RCC 7860 (cell line): ENCODE measurements at regions not wholly inside any gene's neighbourhood (a gene's known extent, or its start where the extent isn't known, plus 50 kb on each side); places are given as distances from the start of the nearest gene placed in this dataset.
"Not testable (repeated sequence)": the region's sequence is repeated elsewhere in the genome, so short reads cannot be mapped to it uniquely, and the experiment has no call there.

Experiments used
- DNase-seq: peaks from one replicate; pipeline ENCODE4 v3.0.0-alpha.2; 2015; ENCODE audit warnings: low spot score
- FAIRE-seq: peaks from 2 replicates; lab custom pipeline; 2012; peaks lifted over from hg19 to GRCh38; lab: Jason Lieb, UNC

- DNase-seq (no peak), FAIRE-seq (no peak)
These were observed 258.2 kb upstream of the STARD13 start for GRCh38 chr13:33543631-33544265.

DNA sequence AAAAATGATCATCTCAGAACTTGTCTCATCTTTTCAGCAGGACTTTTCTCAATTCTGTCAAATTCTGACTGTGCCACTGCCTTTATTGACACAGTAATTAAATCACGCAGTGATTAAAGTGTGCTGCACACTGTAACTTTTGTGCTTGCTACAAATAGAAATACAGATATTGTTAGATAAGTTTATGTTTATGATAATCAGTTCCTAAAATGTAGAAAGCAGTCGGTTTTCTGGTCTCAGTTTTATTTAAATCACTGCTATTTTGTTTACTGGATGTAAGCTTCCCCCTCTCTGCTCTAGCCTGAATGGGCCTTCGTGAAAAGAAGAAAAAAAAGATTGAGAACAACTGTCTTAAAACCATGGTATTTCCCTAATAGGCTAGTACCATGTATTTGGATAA is 258.8 kb upstream of the STARD13 start:
- FAIRE-seq (no peak), DNase-seq (no peak)

DNA sequence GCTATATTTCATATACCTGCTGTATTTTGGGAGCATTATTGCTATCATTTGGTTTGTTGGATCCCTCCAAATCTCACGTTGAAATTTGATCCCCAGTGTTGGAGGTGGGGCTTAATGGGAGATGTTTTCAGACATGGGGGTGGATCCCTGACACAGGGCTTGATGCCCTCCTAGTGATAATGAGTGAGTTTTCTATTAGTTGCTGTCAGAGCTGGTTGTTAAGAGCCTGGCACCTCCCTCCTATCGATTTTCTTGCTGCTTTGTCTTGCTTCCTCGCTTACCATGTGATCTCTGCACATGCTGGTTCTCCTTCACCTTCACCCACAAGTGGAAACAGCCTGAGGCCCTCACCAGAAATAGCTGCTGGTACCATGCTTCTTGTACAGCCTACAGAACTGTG is 259.9 kb upstream of the STARD13 start:
- FAIRE-seq = no peak
- DNase-seq = no peak

GRCh38 chr13:33547035-33547434 is 261.5 kb upstream of the STARD13 start:
- DNase-seq (no peak), FAIRE-seq (no peak)

GRCh38 chr13:33548069-33548468 is 262.5 kb upstream of the STARD13 start:
- FAIRE-seq = no peak
- DNase-seq = no peak

- DNase-seq (no peak), FAIRE-seq (no peak)
These were observed 264.7 kb upstream of the STARD13 start for GRCh38 chr13:33550276-33550675.

DNA sequence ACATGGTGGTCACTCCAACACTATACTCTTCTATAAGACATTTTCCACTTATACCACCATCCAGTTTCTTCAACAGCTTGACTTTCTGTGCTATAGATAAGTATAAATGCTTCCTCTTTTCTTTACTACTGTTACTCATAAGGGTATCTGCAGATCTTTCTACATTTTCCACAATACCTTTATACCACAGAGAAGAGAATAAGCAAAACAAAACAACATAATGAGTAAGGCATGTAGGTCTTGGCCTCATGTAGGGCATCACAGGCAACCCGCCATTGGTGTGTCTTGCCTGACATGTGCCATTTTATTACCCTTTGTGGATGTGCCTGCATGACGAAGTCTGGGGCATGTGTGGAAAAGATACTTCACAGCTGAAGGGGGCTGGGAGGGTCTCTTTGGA is 265.3 kb upstream of the STARD13 start:
- DNase-seq (no peak), FAIRE-seq (no peak)

DNA sequence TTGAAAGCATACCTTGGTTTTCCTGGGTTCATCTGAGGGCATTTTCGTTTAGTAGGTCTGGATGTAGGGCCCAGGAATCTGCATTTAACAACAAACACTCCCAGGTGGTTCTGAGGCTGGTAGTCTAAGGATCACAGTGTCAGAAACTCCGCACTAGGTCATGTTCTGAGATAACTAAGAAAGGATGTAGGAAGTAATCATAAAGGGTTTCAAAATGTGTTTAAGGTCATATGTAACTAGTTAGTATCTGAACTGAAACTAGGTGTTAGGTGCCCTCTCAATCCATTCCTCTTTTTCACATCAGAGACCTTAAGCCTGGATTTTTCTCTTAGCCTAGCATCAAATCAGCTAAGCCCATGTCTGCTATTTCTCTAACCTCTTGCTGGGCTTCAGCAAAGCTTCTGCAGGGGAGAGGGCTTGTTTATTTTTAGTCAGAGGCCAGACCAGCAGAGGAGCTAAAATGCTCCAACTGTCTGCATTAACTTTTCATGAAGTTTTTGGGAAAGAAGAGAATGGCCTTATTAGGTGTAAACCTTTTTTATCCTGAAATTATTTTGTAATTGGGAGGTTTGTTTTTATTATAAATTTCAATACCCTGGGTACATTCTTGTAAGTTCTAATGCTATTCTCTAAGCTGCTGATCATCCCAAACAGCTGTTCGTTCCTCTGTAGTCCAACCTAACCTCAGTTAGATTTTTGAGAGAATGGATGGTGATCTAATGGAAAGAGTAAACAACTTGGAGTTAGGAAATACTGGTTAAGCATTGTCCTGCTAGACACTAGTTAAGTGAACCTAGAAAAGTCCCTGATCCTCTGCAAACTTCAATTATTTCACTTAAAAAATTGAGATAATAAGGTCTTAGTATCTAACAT is 262.8 kb upstream of the RFC3 start:
- no peak for DNase-seq

DNA sequence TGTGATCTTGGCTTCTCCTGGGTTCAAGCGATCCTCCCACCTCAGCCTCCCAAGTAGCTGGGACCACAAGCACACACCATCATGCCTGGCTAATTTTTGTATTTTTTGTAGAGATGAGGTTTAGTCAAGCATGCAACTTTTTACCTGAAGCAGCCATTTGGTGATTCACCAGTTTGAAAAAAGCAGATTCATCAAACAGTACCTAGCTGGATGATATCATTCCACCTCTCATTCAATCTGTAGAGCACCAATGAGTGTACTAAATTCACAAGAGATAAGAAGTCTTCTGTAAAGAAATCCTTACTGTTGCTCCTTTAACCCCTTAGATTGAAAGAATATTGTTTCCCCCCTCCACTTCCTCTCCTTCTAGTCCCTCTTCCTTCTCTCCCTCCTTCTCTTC is 261.1 kb upstream of the RFC3 start:
- FAIRE-seq = no peak
- peak; percentile 15 for DNase-seq

More for the DNA sequence above, 262.8 kb upstream of the RFC3 start:
- FAIRE-seq = no peak

GRCh38 chr13:33560726-33561125 is 257.2 kb upstream of the RFC3 start:
- no peak for DNase-seq
- no peak for FAIRE-seq

DNA sequence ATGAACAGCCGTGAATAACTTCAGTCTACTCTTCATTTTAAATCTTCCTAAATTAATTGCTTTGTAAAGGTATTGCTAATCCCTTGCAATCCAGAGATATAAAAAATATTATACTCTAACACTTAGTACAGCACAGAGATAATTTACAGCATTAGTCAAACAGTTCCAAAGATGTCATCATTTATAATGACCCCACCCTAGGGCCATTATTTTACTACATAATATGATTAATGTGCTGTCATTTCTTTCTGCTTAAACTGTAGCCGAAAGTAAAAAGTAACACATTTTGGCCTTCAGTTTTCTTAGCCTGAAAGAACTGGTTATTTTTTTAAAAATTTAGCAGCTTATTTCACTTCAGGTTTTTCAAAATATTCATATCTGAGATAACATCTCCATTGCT is 256.3 kb upstream of the RFC3 start:
- no peak for DNase-seq
- no peak for FAIRE-seq

DNA sequence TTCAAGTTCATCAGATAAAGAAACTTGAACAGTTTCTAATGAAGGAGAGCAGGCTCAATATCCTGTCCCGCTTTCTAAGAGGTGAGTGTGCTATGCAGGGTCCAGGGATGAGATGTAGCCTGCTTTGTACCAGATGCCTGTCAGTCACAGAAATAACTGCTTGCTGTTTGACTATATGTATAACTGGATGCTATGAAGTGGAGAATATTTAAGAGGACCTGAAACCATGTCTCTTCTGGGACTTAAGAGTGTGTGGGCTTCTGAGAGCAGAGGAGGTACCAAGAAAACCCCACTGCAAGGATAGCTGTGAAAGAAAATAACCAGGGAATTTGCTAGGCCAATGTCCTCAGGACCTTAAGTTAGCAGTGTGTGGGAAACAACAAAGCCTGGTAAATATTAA is 246.3 kb upstream of the RFC3 start:
- FAIRE-seq = no peak
- DNase-seq = no peak

DNA sequence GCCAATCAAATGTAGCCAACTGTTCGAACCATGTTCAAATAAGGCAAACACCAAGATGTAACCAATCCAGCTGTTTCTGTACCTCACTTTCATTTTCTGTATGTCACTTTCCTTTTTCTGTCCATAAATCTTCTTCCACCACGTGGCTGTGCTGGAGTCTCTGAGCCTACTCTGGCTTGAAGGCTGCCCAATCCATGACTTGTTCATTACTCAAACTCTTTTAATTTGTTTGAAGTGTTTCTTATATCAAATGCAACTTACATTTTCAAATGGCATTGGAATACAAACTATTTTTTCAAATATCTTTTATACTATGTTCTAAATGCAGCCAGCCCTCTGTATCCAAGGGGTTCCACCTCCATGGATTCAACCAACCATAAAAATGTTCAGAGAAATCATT is 245.6 kb upstream of the RFC3 start:
- not testable (repeated sequence) for FAIRE-seq, DNase-seq

GRCh38 chr13:33575378-33575777 is 242.6 kb upstream of the RFC3 start:
- DNase-seq = no peak
- FAIRE-seq = no peak

GRCh38 chr13:33577007-33577406 is 240.9 kb upstream of the RFC3 start:
- FAIRE-seq = no peak
- DNase-seq = no peak

DNA sequence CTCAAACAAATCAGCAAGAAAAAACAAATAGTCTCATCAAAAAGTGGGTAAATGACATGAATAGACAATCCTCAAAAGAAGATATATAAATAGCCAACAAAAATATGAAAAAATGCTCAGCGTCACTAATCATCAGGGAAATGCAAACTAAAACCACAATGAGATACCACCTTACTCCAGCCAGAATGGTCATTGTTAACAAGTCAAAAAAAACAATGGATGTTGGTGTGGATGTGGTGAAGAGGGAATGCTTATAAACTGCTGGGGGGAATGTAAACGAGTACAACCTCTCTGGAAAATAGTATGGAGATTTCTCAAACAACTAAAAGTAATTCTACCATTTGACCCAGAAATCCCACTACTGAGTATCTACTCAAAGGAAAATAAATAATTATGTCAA is 239.2 kb upstream of the RFC3 start:
- no peak for FAIRE-seq
- no peak for DNase-seq

DNA sequence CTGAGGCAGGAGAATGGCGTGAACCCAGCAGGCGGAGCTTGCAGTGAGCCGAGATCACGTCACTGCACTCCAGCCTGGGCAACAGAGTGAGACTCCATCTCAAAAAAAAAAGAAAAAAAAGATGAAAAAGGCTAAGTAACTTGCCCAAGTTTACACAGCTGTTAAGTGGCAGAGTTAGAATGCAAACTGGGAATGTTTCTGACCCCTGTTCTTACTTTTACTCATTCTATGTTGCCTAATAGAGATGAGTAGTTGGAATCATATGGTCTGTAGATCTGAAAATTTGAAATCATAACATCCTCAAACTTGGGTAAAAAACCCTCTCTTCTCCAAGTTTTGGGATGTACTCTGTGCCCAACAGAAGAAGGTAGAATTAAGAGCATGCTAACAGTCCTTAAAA is 235.8 kb upstream of the RFC3 start:
- no peak for FAIRE-seq

DNA sequence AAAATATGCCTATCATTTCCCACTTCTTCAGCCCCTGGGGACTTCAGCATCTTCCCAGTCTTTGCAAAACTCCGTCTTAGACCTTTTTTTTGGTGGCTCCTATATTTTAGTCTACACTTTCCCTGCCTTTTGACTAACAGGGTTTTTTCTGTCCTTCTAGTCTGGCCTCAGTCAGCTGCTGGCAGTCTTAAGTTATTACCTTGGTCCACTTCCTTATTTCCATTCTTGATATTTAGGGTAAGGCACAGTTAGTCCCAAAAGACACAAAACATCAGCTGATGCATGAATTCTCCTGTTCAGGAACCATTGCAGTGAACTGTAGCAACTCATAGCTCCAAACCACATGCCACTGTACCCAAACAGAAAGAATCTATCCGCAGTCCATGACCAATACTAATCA is 234.6 kb upstream of the RFC3 start:
- no peak for DNase-seq
- no peak for FAIRE-seq

More for the DNA sequence above, 235.8 kb upstream of the RFC3 start:
- DNase-seq = no peak

DNA sequence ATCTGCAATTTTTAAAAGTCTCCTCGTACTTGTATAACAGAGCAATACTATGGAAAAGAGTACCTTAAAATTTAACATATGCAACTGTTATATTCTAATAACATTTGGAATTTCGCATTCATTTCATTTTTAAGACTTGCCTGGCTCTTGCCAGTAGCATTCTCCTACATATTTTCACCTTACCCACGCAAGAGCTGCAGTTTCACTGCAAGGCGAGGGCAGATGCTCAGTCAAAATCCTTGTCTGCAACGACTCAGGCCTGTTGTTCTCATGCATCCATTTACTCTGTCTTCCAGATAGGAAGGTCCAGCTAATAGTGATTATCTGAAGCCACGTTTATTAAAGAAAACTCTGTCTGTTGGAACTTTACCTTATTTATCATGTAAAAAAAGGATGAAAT is 227.0 kb upstream of the RFC3 start:
- FAIRE-seq (no peak), DNase-seq (no peak)

- FAIRE-seq = no peak
- DNase-seq = no peak
These were observed 211.3 kb upstream of the RFC3 start for GRCh38 chr13:33606692-33607091.

DNA sequence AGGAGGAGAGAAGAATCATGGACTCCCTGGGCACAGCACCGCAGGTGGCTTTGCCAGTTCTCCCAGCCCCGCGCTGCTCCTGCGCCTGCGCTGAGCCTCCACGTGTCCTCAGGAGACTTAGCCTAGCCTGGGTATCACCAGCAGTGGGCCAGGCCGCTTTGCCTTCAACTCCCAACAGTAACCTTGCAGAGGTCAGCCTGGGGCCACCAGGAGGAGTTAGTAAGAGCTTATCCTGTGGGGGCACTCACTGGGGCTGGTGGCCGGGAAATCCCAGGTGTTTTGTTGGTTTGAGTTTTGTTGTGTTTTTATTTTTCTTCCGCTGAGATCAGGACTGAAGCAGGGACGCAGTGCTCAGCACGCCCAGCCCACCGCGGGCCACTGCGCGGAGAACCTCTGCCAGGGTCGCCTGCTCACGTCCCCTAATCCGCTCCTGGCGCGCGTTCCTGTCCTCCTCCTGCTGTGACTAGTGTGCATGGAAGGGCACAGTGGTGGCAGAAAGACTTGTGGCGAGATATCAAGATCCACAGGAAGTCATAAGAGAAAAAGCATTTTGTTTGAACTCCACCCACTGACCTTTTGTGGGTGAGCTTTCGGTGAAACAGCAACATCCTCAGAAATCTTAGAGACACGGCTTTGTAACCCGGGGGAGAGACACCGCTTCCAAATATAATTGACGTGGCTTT is 207.4 kb upstream of the RFC3 start:
- DNase-seq (peak; percentile 61), FAIRE-seq (no peak)
